Ammon's horn (tissue), 1 donor: ENCODE measurements at regions not wholly inside any gene's neighbourhood (a gene's known extent, or its start where the extent isn't known, plus 50 kb on each side); places are given as distances from the start of the nearest gene placed in this dataset.
"Not testable (repeated sequence)": the region's sequence is repeated elsewhere in the genome, so short reads cannot be mapped to it uniquely, and the experiment has no call there.

Source experiments
- DNase-seq: peaks from one replicate; pipeline ENCODE4 v3.0.0-alpha.2; 2016; ENCODE audit warnings: low spot score

- no peak for DNase-seq
Measured at GRCh38 chr3:180420016-180420415, 181.9 kb upstream of the TTC14 start.

DNA sequence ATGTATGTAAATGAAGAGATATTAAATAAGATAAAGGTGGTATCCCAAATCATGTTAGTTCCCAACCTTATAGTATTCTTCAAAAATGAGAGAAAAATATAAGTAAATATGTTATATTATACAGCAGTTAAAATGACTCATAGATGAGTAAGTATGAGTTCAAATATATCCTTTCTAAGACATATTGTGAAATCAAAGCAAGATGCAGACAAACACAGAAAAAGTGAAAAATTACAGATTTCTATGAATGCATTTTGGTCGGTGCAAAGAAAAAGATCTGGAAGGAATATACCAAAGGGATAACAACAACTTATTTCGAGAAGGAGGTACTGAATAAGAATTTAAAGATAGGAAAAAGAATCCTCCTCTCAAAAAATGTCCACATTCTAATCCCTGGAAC lies 181.2 kb upstream of the TTC14 start:
- no peak for DNase-seq

- DNase-seq, result no peak
Measured at GRCh38 chr3:180421221-180421620, 180.7 kb upstream of the TTC14 start.

DNA sequence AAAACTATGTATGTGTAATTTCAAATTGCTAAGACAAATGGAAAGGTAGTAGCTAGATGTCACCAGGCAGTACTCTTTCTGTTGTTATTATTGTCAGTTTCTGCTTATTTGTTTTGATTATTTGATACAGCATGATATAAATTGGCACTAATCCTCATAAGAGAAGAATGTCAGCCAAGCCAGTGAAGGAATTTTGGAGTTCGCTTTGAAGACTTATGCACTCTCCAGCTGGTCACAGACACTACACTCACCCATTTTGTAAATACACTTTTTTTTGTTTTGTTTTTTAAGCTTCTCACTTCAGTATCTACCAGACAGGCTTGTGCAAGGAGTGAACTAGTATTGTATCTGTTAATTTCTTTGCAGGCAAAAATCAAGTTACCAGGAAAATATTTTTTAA lies 180.2 kb upstream of the TTC14 start:
- DNase-seq, result no peak

DNA sequence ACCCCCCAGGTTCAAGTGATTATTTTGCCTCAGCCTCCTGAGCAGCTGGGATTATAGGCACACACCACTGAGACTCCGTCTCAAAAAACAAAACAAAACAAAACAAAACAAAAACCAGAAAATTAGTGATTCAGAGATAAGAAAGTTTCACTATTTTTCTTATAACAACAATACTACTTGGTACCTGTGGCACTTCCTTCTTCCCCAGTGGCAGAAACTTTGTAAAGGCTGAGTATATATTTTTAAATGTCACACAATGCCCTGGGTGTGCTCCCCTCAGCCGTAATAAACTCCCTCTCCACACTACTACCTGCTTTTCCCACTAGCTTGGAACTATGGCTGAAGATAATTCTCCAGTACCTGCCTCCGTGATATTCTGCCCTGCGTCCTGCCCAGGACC lies 177.7 kb upstream of the TTC14 start:
- not testable (repeated sequence) for DNase-seq

DNA sequence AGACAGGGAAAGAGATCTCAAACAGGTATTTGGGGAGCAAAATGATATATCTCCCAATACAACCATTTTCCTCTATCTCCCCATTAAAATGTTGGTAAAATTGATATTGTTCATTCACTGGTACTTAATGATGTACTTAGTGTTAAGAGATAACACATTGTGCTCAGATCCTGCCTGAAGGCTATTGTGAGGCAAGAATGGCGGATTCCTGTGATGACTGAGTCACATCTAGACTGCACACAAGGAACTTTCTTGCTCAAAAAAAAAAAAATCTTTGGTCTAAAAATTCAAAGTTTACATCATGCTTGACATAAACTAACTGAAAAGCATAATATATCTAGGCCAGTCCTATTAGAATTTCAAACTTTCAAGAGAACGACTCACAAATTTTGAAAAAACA lies 171.1 kb upstream of the TTC14 start:
- no peak for DNase-seq

DNA sequence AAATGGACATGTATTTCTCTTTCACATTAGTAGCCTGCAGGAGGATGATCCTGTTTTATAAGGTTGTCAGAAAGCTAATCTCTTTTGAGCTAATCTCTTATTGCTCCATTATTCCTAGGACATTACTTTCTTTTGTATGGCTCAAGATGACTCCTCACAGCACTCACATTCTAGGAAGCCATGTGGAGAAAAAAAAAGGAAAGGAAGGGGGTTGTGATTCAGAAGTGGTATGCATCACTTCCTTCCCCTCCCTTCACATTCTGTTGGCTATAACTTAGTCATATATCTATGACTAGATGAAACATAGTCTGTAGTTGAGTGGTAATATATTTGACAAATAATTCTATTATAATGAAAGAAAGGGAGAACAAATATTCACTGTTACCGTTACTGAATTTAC lies 168.8 kb upstream of the TTC14 start:
- DNase-seq, result no peak

- DNase-seq, result no peak
Measured at GRCh38 chr3:180447136-180447535, 154.8 kb upstream of the TTC14 start.

GRCh38 chr3:180448407-180448806 lies 153.6 kb upstream of the TTC14 start:
- DNase-seq, result not testable (repeated sequence)

DNA sequence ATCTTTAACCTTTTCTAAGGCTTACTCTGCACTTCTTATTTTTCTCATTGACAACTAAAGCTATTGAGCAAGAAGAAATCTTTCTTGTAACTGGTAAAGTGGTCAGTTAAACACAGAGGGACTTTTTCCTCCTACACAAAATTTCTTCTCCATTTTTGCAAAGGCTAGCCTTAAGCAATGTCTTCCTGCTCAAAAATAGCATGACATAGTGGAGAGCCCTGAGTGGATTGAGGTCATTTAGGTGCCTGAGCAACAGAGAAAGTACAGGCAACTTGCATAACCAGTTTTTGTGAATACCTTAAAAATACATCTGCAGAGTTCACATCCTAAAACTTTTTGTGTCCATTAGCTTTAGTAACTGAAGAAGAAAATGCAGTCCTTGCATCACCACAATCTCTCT lies 144.7 kb upstream of the TTC14 start:
- DNase-seq, result no peak

DNA sequence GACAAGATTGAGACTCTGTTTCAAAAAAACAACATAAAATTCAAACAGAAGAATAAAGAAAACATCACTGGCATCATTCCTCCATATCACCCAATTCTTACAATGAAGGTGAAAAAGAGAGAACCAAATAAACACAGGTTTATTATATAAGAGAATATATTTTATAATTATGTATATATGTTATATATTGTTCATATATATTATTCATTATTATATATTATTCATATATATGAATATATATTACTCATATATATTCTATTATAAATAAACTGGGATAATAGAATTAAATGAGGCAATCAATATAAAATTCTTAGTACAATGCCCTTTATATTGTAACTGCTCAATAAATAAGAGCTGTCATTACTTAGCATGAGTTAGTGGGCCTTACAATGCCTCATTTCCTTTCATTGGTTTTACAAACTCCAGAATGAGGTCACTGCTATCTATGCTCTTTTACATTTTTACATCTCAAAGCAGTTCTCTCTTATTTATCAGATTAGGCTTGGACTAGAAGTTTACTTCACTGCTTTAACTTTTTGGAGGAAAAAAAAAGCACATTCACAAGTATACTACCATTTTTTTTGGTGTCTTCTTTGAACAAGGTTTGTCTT lies 135.5 kb upstream of the TTC14 start:
- DNase-seq, result no peak

DNA sequence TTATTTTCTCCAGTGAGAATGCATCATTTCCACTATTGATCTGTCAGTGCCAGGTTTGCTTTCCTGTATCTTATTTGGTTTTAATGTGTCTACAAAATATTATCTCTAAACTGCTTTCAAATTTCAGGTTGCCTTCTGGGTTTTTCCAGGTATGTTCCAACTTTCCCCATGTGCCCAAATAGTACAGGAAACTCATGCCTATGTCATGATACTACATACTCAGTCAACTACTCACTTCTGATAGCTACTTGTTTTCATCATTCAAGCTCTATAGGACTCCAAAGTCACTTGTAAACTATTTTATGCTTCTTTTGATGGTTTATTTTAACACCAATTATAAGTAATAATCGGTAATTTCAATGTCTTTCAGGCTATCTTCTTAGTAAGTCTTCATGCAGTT lies 134.8 kb upstream of the TTC14 start:
- DNase-seq, result no peak

DNA sequence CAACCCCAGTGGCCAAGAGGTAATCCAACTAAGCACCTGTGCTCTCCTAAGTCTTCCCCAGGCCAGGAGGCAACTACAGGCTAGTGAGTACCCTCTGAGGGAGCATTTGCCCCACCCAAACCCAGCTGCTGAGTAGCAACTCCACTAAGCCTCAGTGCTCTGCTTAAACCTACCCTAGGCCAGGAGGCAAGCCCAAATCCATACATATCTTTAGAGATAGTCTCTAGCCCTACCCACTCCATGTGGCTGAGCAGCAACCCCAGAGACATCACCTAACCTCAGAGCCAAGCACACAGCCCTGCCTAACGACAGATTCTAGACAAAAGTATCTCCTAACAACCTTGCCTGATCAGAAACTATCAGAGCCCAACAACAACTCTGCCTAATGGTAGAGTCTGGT lies 132.8 kb upstream of the TTC14 start:
- DNase-seq, result no peak

DNA sequence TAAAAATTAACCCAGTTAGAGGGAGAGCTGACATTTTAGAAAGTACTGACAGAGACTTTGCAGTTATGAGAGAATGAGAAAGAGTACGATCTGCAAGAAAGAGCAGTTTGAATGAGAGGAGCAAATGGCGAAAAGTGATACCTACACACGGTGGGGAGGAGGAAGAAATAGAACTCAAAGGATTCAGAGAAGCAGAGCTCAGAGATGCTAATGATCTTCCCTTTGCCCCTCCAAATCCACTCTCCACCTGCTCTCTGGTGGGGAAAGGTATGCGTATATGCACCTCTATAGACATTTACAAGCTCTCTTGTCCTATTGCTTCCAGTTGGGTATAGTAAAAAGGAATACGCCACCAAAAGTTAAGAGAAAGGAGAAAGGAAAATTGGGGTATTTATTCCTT lies 123.3 kb upstream of the TTC14 start:
- no peak for DNase-seq

- no peak for DNase-seq
Measured at GRCh38 chr3:180492047-180492446, 109.9 kb upstream of the TTC14 start.

DNA sequence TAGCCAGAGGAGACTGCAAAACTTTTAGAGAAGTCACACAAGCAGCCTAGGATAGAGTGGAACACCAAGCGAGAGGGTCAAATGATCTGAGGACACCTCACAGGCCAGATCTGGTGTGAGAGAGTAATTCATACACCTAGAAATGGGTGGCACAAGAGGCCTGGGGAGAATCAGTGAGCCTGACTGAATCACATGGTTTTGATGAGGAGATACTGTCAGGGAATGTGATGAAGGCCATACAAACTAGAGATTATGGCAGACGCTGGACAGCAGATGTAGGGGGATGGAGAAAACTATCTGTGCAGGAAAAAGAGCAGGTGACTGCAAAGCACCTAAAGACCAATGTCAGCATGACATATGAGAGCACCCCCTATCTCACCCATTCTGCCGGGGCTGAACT lies 105.0 kb upstream of the TTC14 start:
- DNase-seq, result no peak

DNA sequence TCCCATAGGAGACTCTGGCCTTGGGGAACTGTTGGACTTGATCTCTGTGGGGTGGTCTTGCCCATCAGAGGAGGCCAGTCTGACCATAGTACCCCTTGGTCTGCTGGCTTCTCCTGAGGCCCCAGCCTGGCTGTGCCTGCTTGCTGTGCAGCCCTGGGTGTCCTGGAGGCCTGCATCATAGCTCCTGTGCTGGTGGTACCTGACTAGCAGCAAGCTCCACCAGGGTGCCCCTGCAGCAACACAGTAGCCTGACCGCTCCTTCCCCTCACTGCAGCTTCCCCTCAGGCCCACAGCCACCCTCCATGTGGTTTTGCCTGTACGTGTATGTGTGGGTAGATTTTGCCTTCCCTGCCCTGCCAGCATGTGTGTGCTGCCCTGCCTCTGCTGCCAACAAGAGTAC lies 85.6 kb upstream of the TTC14 start:
- no peak for DNase-seq

GRCh38 chr3:180523040-180523439 lies 78.9 kb upstream of the TTC14 start:
- no peak for DNase-seq

GRCh38 chr3:180528843-180529242 lies 73.1 kb upstream of the TTC14 start:
- DNase-seq, result no peak

- DNase-seq, result no peak
Measured at GRCh38 chr3:180529778-180530177, 72.2 kb upstream of the TTC14 start.

GRCh38 chr3:180530276-180530675 lies 71.7 kb upstream of the TTC14 start:
- no peak for DNase-seq

GRCh38 chr3:180531303-180532278 lies 70.4 kb upstream of the TTC14 start:
- no peak for DNase-seq

GRCh38 chr3:180534828-180535227 lies 67.1 kb upstream of the TTC14 start:
- DNase-seq, result no peak

- no peak for DNase-seq
Measured at GRCh38 chr3:180538493-180538892, 63.5 kb upstream of the TTC14 start.
